Activated CD4-positive, alpha-beta memory T cell treated with anti-CD3 and anti-CD28 coated beads, Interleukin-2, amount 10 ng/mL, durations not matched to agents 7 days and 5 days (primary cell): ENCODE measurements at regions not wholly inside any gene's neighbourhood (a gene's known extent, or its start where the extent isn't known, plus 50 kb on each side); places are given as distances from the start of the nearest gene placed in this dataset.

Experiments used
- CTCF ChIA-PET: fragments of 350-600 bp; sonication (Branson Sonifier 250); formaldehyde crosslinking; loops from one replicate; lab custom pipeline; 2021; ENCODE audit warnings: antibody characterized with exemption, inconsistent platforms; lab: Charles Lee
- POLR2A ChIA-PET: fragments of 350-600 bp; sonication (Branson Sonifier 250); formaldehyde crosslinking; loops from one replicate; lab custom pipeline; 2021; ENCODE audit warnings: antibody characterized with exemption; lab: Charles Lee
- DNase-seq: peaks from one replicate; pipeline ENCODE4 v3.0.0-alpha.2; 2020
- H3K27ac Mint-ChIP-seq: one replicate; pipeline ENCODE4 v1.8.0; 2021; ENCODE audit warnings: mild to moderate bottlenecking, mixed read lengths
- H3K27me3 Mint-ChIP-seq: one replicate; pipeline ENCODE4 v1.8.0; 2021; ENCODE audit warnings: mixed read lengths
- H3K36me3 Mint-ChIP-seq: one replicate; pipeline ENCODE4 v1.8.0; 2021; ENCODE audit warnings: low read depth, mixed read lengths
- H3K4me1 Mint-ChIP-seq: one replicate; pipeline ENCODE4 v1.8.0; 2021; ENCODE audit warnings: mixed read lengths
- H3K4me3 Mint-ChIP-seq: one replicate; pipeline ENCODE4 v1.8.0; 2021; ENCODE audit warnings: mild to moderate bottlenecking, mixed read lengths
- H3K9me3 Mint-ChIP-seq: one replicate; pipeline ENCODE4 v1.8.0; 2021; ENCODE audit warnings: mixed read lengths

DNA sequence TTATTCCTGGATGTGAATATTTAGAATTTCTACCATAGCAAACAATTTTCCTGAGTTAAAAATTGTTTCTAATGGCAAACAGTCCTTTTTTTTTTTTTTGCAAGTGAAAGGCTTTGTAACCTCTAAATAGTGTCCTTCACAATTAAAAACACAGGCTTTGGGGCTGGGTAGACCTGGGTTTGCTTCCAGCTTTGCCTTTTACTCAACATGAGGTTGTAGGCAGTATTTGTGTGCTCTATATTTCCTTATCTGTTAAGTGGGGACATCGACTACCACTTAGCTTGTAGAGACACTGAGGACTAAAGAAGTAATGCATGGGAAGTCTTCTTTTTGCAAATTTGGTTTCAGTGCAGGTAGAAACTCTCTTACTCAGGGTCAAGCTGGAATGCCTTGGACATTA, 169.4 kb upstream of the GRB10 start:
- no peak for DNase-seq
- peaks cover 16% of the 10 kb centered on the region for H3K27me3 Mint-ChIP-seq
- no peaks in the 10 kb centered on the region for H3K36me3 Mint-ChIP-seq
- no peak overlapping the region for H3K4me3 Mint-ChIP-seq
- CTCF ChIA-PET = no interaction called here
- POLR2A ChIA-PET = no interaction called here
- H3K27ac Mint-ChIP-seq = no peak overlapping the region
- peaks cover 2% of the 10 kb centered on the region for H3K4me1 Mint-ChIP-seq
- no peaks in the 10 kb centered on the region for H3K9me3 Mint-ChIP-seq

GRCh38 chr7:50943482-50943881, 160.8 kb upstream of the GRB10 start:
- no peak overlapping the region for H3K4me3 Mint-ChIP-seq
- no peaks in the 10 kb centered on the region for H3K9me3 Mint-ChIP-seq
- H3K27me3 Mint-ChIP-seq = peaks cover 13% of the 10 kb centered on the region
- no peak overlapping the region for H3K27ac Mint-ChIP-seq
- ChIA-PET CTCF (no interaction called here), POLR2A (no interaction called here)
- H3K4me1 Mint-ChIP-seq = no peaks in the 10 kb centered on the region
- no peaks in the 10 kb centered on the region for H3K36me3 Mint-ChIP-seq
- DNase-seq = no peak

DNA sequence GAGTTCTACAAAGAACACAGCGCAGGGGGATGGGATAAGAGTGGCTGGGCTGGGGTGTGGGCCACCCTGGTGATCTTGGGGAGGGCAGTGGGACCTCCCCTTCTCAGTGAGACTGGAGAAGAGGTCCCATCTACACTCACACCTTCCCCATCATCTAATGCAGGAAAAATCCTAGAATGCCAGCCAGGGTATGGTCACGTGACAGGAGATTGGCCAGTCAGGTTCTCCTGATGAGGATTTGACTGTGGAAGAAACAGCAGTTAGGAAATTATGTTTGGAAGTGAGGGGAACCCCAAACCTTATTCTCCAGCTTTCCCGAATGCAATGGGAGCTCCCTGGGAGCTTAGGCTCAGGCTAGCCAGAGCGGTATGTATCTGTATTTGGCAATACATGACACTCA, 158.8 kb upstream of the GRB10 start:
- Mint-ChIP-seq H3K9me3 (no peaks in the 10 kb centered on the region), H3K27ac (no peak overlapping the region), H3K4me1 (no peaks in the 10 kb centered on the region), H3K4me3 (no peak overlapping the region), H3K36me3 (no peaks in the 10 kb centered on the region), H3K27me3 (peaks cover 14% of the 10 kb centered on the region)
- no peak for DNase-seq
- POLR2A ChIA-PET = no interaction called here
- CTCF ChIA-PET = no interaction called here

GRCh38 chr7:50940621-50941020, 157.9 kb upstream of the GRB10 start:
- CTCF ChIA-PET = no interaction called here
- no peak overlapping the region for H3K27ac Mint-ChIP-seq
- no peak for DNase-seq
- POLR2A ChIA-PET = no interaction called here
- no peaks in the 10 kb centered on the region for H3K9me3 Mint-ChIP-seq
- no peaks in the 10 kb centered on the region for H3K4me1 Mint-ChIP-seq
- H3K27me3 Mint-ChIP-seq = peaks cover 21% of the 10 kb centered on the region
- no peaks in the 10 kb centered on the region for H3K36me3 Mint-ChIP-seq
- no peak overlapping the region for H3K4me3 Mint-ChIP-seq

DNA sequence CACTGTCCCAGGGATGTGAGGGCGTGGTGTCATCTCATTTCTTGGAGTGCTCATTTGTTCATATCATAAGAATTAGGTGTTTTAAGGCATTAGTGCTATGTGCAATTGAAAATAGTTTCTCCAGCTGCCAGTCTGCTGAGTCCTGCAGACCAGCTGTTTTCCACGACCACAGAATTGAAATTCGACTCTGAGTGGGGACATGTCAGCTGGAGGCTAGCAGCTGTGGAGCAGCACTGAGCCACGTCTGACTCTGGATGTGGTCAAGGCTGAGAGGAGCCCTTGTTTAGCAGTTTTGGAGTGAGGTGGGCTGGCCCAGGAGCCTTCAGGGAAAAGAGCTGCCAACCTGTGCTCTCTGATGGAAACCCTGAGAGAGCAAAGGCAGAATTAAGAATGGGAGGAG, 156.3 kb upstream of the GRB10 start:
- CTCF ChIA-PET = no interaction called here
- no peaks in the 10 kb centered on the region for H3K9me3 Mint-ChIP-seq
- H3K36me3 Mint-ChIP-seq = no peaks in the 10 kb centered on the region
- POLR2A ChIA-PET = no interaction called here
- no peak overlapping the region for H3K27ac Mint-ChIP-seq
- no peaks in the 10 kb centered on the region for H3K4me1 Mint-ChIP-seq
- DNase-seq = no peak
- H3K27me3 Mint-ChIP-seq = peaks cover 26% of the 10 kb centered on the region
- H3K4me3 Mint-ChIP-seq = no peak overlapping the region

DNA sequence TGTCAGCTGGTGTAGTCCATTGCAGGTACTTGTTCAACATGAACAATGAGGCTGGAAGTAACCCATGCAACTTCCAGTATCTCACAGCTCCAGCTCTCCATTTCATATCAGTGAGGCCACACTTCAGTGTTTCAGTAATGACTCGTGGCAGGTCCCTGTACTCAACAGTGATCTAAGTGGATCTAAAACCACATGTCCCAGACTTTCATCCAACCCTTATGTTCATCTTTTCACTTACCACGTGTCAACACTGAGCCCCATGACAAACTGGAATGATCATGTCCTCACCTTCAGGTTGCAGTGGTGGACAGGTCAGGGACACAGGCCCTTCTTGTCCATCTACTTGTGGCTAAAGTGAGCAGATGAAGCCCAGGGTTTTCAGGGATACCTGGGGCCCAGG, 155.0 kb upstream of the GRB10 start:
- CTCF ChIA-PET = no interaction called here

DNA sequence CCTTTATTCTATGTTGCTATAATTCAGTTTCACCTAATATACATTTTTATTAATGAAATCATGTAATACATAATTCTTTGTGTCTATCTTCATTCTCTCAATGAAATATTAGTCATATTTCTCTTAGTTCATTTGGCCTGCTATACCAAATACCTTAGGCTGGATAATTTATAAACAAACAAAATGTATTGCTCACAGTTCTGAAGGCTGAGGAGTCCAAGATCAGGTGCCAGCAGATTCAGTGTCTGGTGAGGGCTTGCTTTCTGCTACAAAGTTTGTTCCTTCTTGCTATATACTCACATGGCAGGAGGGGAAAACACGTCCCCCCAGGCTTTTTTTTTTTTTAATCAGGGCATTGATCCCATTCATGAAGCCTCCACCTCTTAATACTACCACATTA, 143.4 kb upstream of the GRB10 start:
- ChIA-PET CTCF (no interaction called here), POLR2A (no interaction called here)
- H3K27me3 Mint-ChIP-seq = peaks cover 4% of the 10 kb centered on the region
- no peaks in the 10 kb centered on the region for H3K4me1 Mint-ChIP-seq
- H3K4me3 Mint-ChIP-seq = no peak overlapping the region
- no peaks in the 10 kb centered on the region for H3K36me3 Mint-ChIP-seq
- H3K27ac Mint-ChIP-seq = no peak overlapping the region
- no peak for DNase-seq
- no peaks in the 10 kb centered on the region for H3K9me3 Mint-ChIP-seq

More for the DNA sequence above, 155.0 kb upstream of the GRB10 start:
- H3K4me3 Mint-ChIP-seq = no peak overlapping the region
- no peaks in the 10 kb centered on the region for H3K36me3 Mint-ChIP-seq
- no peak for DNase-seq
- H3K4me1 Mint-ChIP-seq = no peaks in the 10 kb centered on the region
- POLR2A ChIA-PET = no interaction called here
- H3K27me3 Mint-ChIP-seq = peaks cover 24% of the 10 kb centered on the region
- H3K27ac Mint-ChIP-seq = no peak overlapping the region
- H3K9me3 Mint-ChIP-seq = no peaks in the 10 kb centered on the region

GRCh38 chr7:50923476-50923875, 140.8 kb upstream of the GRB10 start:
- ChIA-PET CTCF (no interaction called here), POLR2A (no interaction called here)
- DNase-seq = no peak
- Mint-ChIP-seq H3K9me3 (no peaks in the 10 kb centered on the region), H3K27me3 (peaks cover 4% of the 10 kb centered on the region), H3K4me1 (no peaks in the 10 kb centered on the region), H3K4me3 (no peak overlapping the region), H3K27ac (no peak overlapping the region), H3K36me3 (no peaks in the 10 kb centered on the region)

GRCh38 chr7:50921114-50921813, 138.6 kb upstream of the GRB10 start:
- no peaks in the 10 kb centered on the region for H3K4me1 Mint-ChIP-seq
- CTCF ChIA-PET = no interaction called here
- POLR2A ChIA-PET = no interaction called here

DNA sequence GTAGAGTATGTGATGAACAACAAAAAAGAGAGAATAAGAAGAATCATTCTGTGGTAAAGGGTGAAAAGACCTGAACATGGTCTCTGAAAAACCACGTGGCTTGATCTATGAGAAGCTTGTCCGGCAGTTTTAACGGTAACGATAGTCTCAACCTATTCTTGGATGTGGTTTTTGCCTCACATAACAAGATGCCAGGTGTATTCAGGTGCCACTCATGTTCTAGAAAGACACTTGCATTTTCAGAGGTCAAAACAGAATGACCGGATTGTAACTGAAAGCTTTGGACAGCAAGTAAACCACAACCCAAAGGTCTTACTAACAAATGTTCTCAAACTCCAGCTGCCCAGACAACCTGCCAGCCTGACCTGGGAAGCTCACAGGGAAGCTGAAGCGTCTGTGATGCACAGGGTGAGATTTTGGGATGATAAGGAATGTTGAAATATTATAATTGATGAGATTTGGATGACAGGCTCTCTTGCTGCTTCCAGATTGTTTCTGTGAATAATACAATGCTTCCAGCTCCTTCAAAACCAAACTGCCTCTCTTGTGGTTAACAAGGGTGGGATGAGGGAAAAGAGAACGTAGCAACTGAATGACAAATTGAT, 137.4 kb upstream of the GRB10 start:
- ChIA-PET CTCF (no interaction called here), POLR2A (no interaction called here)
- no peaks in the 10 kb centered on the region for H3K36me3 Mint-ChIP-seq
- H3K4me1 Mint-ChIP-seq = no peaks in the 10 kb centered on the region
- DNase-seq = no peak
- no peak overlapping the region for H3K27ac Mint-ChIP-seq
- H3K27me3 Mint-ChIP-seq = peaks cover 2% of the 10 kb centered on the region
- no peaks in the 10 kb centered on the region for H3K9me3 Mint-ChIP-seq
- no peak overlapping the region for H3K4me3 Mint-ChIP-seq

More at GRCh38 chr7:50921114-50921813, 138.6 kb upstream of the GRB10 start:
- Mint-ChIP-seq H3K27me3 (peaks cover 4% of the 10 kb centered on the region), H3K36me3 (no peaks in the 10 kb centered on the region), H3K9me3 (no peaks in the 10 kb centered on the region), H3K4me3 (no peak overlapping the region), H3K27ac (no peak overlapping the region)
- DNase-seq = no peak

- Mint-ChIP-seq H3K27ac (no peak overlapping the region), H3K9me3 (no peaks in the 10 kb centered on the region), H3K4me3 (no peak overlapping the region), H3K4me1 (no peaks in the 10 kb centered on the region), H3K27me3 (peaks cover 11% of the 10 kb centered on the region), H3K36me3 (no peaks in the 10 kb centered on the region)
- no peak for DNase-seq
- ChIA-PET POLR2A (no interaction called here), CTCF (no interaction called here)
These were observed 132.9 kb upstream of the GRB10 start for GRCh38 chr7:50915621-50916020.

DNA sequence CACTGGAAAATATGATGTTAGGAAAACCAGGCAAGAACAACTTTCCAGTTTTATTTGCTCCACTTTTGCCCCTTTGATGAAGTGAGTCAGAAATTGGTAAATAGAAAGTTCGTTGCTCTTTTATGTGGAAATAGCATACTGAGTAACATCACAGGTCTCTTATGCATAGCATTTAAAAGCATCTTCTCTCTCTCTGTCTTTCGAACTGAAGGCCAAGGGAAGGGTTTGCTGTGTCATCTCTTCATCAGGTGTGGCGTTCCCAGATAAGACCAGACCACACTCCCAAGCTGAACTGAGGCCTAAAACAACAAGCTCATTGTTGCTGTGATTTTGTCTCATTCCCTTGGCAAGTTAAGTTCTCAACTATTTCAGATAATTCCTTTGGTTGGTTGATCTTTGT, 131.8 kb upstream of the GRB10 start:
- no peak overlapping the region for H3K4me3 Mint-ChIP-seq
- CTCF ChIA-PET = interaction anchor here (1.0 kb wide), 1 partner anchor 93 kb away, joined by 3 read pairs; no protein-coding TSS in a partner anchor
- POLR2A ChIA-PET = no interaction called here
- no peaks in the 10 kb centered on the region for H3K4me1 Mint-ChIP-seq
- no peak for DNase-seq
- no peaks in the 10 kb centered on the region for H3K36me3 Mint-ChIP-seq
- H3K27ac Mint-ChIP-seq = no peak overlapping the region
- peaks cover 15% of the 10 kb centered on the region for H3K27me3 Mint-ChIP-seq
- H3K9me3 Mint-ChIP-seq = no peaks in the 10 kb centered on the region

GRCh38 chr7:50908628-50909290, 126.1 kb upstream of the GRB10 start:
- Mint-ChIP-seq H3K4me3 (no peak overlapping the region), H3K4me1 (no peaks in the 10 kb centered on the region), H3K36me3 (no peaks in the 10 kb centered on the region), H3K9me3 (no peaks in the 10 kb centered on the region), H3K27me3 (peaks cover 19% of the 10 kb centered on the region), H3K27ac (no peak overlapping the region)
- ChIA-PET POLR2A (no interaction called here), CTCF (no interaction called here)
- no peak for DNase-seq
